ENCODE measurements at regions not wholly inside any gene's neighbourhood (a gene's known extent, or its start where the extent isn't known, plus 50 kb on each side); places are given as distances from the start of the nearest gene placed in this dataset.

DNA sequence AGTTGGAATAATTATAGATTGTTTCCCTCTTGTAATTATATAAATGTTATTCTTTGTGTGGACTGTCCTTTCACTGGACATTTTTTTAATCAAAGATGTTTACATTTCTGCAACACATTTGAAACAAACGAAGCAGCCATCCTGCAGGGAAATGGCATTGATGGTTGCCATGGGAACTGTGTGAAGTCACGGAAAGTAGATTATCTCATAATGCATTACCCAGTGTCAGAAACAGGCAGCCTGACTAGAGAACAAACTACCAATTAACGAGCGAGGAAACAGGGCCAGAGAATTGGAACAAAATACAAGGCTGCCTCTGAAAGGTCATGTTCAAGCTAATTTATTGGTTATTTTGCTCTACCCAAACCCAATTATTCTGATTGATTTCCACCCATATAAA lies 96.9 kb upstream of the LARGE1 start:
- no peak overlapping the region for H3K4me3 Mint-ChIP-seq
- POLR2A ChIA-PET, result no interaction called here
- H3K27ac Mint-ChIP-seq, result no peak overlapping the region
- H3K4me1 Mint-ChIP-seq (ENCODE audit: low read depth), result no peaks in the 10 kb centered on the region
- intact Hi-C loops (cut with micrococcal nuclease), result no loop called here
- CTCF ChIA-PET, result no interaction called here
- no peak for ATAC-seq
- no peaks in the 10 kb centered on the region for H3K27me3 Mint-ChIP-seq
- H3K36me3 Mint-ChIP-seq (ENCODE audit: low read depth), result no peaks in the 10 kb centered on the region
- TF ChIP-seq, protein P1, sequence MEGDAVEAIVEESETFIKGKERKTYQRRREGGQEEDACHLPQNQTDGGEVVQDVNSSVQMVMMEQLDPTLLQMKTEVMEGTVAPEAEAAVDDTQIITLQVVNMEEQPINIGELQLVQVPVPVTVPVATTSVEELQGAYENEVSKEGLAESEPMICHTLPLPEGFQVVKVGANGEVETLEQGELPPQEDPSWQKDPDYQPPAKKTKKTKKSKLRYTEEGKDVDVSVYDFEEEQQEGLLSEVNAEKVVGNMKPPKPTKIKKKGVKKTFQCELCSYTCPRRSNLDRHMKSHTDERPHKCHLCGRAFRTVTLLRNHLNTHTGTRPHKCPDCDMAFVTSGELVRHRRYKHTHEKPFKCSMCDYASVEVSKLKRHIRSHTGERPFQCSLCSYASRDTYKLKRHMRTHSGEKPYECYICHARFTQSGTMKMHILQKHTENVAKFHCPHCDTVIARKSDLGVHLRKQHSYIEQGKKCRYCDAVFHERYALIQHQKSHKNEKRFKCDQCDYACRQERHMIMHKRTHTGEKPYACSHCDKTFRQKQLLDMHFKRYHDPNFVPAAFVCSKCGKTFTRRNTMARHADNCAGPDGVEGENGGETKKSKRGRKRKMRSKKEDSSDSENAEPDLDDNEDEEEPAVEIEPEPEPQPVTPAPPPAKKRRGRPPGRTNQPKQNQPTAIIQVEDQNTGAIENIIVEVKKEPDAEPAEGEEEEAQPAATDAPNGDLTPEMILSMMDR (IDR thresholded peaks at IDR 0.05), result no peak
- H3K9me3 Mint-ChIP-seq, result peaks cover 12% of the 10 kb centered on the region
- no peak for DNase-seq

- H3K27ac Mint-ChIP-seq, result no peak overlapping the region
- H3K4me3 Mint-ChIP-seq, result no peak overlapping the region
These were observed 99.0 kb upstream of the LARGE1 start for GRCh38 chr22:34019190-34019845.

GRCh38 chr22:34035209-34035608 lies 114.9 kb upstream of the LARGE1 start:
- Mint-ChIP-seq H3K9me3 (peaks cover 5% of the 10 kb centered on the region), H3K4me1 (ENCODE audit: low read depth) (no peaks in the 10 kb centered on the region), H3K27ac (no peak overlapping the region), H3K27me3 (no peaks in the 10 kb centered on the region), H3K4me3 (no peak overlapping the region), H3K36me3 (ENCODE audit: low read depth) (no peaks in the 10 kb centered on the region)
- TF ChIP-seq, protein P1 (IDR thresholded peaks at IDR 0.05), result no peak
- ChIA-PET CTCF (no interaction called here), POLR2A (interaction anchor here (0.6 kb wide), 1 partner anchor 20 kb away, joined by 3 read pairs; no protein-coding TSS in a partner anchor)
- DNase-seq, result no peak
- intact Hi-C loops (cut with micrococcal nuclease), result no loop called here
- ATAC-seq, result no peak

More at GRCh38 chr22:34019190-34019845, 99.0 kb upstream of the LARGE1 start:
- Mint-ChIP-seq H3K36me3 (ENCODE audit: low read depth) (no peaks in the 10 kb centered on the region), H3K9me3 (peaks cover 7% of the 10 kb centered on the region), H3K27me3 (no peaks in the 10 kb centered on the region), H3K4me1 (ENCODE audit: low read depth) (no peaks in the 10 kb centered on the region)
- ChIA-PET POLR2A (no interaction called here), CTCF (no interaction called here)
- intact Hi-C loops (cut with micrococcal nuclease), result no loop called here
- DNase-seq (no peak), ATAC-seq (no peak)
- TF ChIP-seq, protein P1 (IDR thresholded peaks at IDR 0.05), result no peak

GRCh38 chr22:34036931-34037330 lies 116.7 kb upstream of the LARGE1 start:
- Mint-ChIP-seq H3K36me3 (ENCODE audit: low read depth) (no peaks in the 10 kb centered on the region), H3K9me3 (peaks cover 3% of the 10 kb centered on the region), H3K27ac (no peak overlapping the region), H3K27me3 (no peaks in the 10 kb centered on the region), H3K4me3 (no peak overlapping the region), H3K4me1 (ENCODE audit: low read depth) (no peaks in the 10 kb centered on the region)
- intact Hi-C loops (cut with micrococcal nuclease), result no loop called here
- CTCF ChIA-PET, result no interaction called here
- TF ChIP-seq, protein P1 (IDR thresholded peaks at IDR 0.05), result no peak
- POLR2A ChIA-PET, result no interaction called here
- ATAC-seq (no peak), DNase-seq (no peak)

DNA sequence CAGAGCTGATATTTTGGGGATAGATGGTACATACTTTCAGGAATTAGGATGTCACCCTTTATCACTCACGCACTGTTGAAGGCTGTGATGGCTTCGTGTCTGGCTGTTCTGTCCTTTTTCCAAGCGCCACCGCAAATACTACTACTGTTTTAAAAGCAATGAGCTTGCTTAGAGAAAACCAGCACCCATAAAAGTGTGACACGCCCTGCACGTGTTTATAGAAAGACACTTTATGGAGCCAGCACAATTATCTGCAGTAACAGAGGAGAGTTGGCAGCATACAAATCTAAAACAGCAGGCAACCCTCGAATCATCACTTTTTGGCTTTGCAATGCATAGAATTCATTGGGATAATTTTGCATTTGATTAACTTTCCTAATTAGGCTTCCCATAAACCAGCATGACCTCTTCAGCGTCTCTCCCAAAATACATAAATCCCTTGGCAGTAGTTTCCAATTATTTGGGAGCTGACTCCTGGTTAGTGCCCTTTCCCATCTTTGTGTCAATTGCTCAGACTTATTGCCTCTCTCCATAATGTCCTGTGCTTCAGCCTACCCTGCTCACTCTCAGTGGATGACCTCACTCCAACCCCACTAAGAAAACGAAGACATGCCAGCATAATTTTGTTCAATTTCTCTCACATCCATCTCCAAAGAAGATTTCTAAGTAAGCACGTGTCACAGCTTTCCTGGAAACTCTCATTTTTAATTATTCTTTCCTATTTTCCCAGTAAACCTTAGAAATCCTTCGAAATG lies 118.7 kb upstream of the LARGE1 start:
- Mint-ChIP-seq H3K36me3 (ENCODE audit: low read depth) (no peaks in the 10 kb centered on the region), H3K27me3 (no peaks in the 10 kb centered on the region), H3K27ac (no peak overlapping the region), H3K4me3 (no peak overlapping the region), H3K4me1 (ENCODE audit: low read depth) (no peaks in the 10 kb centered on the region), H3K9me3 (peaks cover 3% of the 10 kb centered on the region)
- intact Hi-C loops (cut with micrococcal nuclease), result no loop called here
- DNase-seq (no peak), ATAC-seq (no peak)
- TF ChIP-seq, protein P1 (IDR thresholded peaks at IDR 0.05), result no peak
- POLR2A ChIA-PET, result no interaction called here
- CTCF ChIA-PET, result no interaction called here
